Body of pancreas (tissue), 4 donors: ENCODE measurements at regions not wholly inside any gene's neighbourhood (a gene's known extent, or its start where the extent isn't known, plus 50 kb on each side); places are given as distances from the start of the nearest gene placed in this dataset.

Source experiments
- CTCF ChIP-seq, 7 experiments: fragments of 450-650 bp in 4 of 7; fragments of 200-600 bp in 3 of 7; sonication (generic) in 3 of 7; IDR thresholded peaks; one replicate each; pipeline ENCODE4 v1.5.1; 2016 to 2019; ENCODE audit warnings: antibody characterized with exemption in 7 of 7
- POLR2A ChIP-seq, 3 donors: fragments of 450-650 bp; IDR thresholded peaks; one replicate each; pipeline ENCODE4 v1.6.1; 2016; ENCODE audit warnings: antibody characterized with exemption in 3 of 3, mild to moderate bottlenecking in 2 of 3

- TF ChIP-seq POLR2A (IDR thresholded peaks at IDR 0.05), result no peak
- TF ChIP-seq CTCF (IDR thresholded peaks at IDR 0.05), result no peak
Measured at GRCh38 chr16:82560805-82561325, 65.9 kb upstream of the CDH13 start.
